Chondrocyte (in vitro differentiated cells): ENCODE measurements at regions not wholly inside any gene's neighbourhood (a gene's known extent, or its start where the extent isn't known, plus 50 kb on each side); places are given as distances from the start of the nearest gene placed in this dataset.

Experiments used
- DNase-seq: peaks from one replicate; pipeline ENCODE4 v3.0.0; 2021; ENCODE audit warnings: mixed read lengths, low spot score
- H3K27ac Mint-ChIP-seq: one replicate; pipeline ENCODE4 v1.8.0; 2021; ENCODE audit warnings: mild to moderate bottlenecking, moderate library complexity, mixed read lengths; ENCODE audit not compliant: unreplicated experiment
- H3K27me3 Mint-ChIP-seq: 2 replicates; pipeline ENCODE4 v1.8.0; 2021; ENCODE audit warnings: low read depth, mixed read lengths
- H3K36me3 Mint-ChIP-seq: 2 replicates; pipeline ENCODE4 v1.8.0; 2021; ENCODE audit warnings: low read depth, mixed read lengths
- H3K4me1 Mint-ChIP-seq: 2 replicates; pipeline ENCODE4 v1.8.0; 2021; ENCODE audit warnings: low read depth, mild to moderate bottlenecking, mixed read lengths
- H3K4me3 Mint-ChIP-seq: one replicate; pipeline ENCODE4 v1.8.0; 2021; ENCODE audit warnings: mild to moderate bottlenecking, moderate library complexity, mixed read lengths; ENCODE audit not compliant: unreplicated experiment
- H3K9me3 Mint-ChIP-seq: 2 replicates; pipeline ENCODE4 v1.8.0; 2021; ENCODE audit warnings: low read depth, mixed read lengths
- TF ChIP-seq, protein P1 (sequence below): fragments of 200-600 bp; sonication (generic); IDR thresholded peaks from 2 replicates; pipeline ENCODE4 v1.5.0; 2021; ENCODE audit warnings: antibody characterized with exemption, mild to moderate bottlenecking, moderate library complexity

DNA sequence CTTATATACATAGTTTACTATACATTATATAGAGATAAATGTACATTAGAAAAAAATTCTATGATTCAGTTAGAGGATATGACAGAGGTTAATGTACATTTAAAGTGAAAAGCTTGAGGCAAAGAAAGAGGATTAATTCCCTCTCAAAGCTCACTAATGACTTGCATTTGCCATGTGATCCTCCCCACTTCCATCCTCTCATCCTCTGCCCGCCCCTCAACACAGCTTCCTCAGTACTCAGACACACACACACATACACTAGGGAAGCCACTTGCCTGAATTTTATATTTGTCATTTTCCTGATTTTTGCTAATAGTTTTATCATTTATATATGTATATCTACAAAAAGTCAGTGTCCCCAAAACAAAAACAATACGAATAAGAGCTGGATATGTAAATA is 764.5 kb downstream of the EFNA5 start:
- H3K27ac Mint-ChIP-seq, result no peak overlapping the region
- TF ChIP-seq, protein P1, sequence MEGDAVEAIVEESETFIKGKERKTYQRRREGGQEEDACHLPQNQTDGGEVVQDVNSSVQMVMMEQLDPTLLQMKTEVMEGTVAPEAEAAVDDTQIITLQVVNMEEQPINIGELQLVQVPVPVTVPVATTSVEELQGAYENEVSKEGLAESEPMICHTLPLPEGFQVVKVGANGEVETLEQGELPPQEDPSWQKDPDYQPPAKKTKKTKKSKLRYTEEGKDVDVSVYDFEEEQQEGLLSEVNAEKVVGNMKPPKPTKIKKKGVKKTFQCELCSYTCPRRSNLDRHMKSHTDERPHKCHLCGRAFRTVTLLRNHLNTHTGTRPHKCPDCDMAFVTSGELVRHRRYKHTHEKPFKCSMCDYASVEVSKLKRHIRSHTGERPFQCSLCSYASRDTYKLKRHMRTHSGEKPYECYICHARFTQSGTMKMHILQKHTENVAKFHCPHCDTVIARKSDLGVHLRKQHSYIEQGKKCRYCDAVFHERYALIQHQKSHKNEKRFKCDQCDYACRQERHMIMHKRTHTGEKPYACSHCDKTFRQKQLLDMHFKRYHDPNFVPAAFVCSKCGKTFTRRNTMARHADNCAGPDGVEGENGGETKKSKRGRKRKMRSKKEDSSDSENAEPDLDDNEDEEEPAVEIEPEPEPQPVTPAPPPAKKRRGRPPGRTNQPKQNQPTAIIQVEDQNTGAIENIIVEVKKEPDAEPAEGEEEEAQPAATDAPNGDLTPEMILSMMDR, result no peak
- H3K9me3 Mint-ChIP-seq, result peaks cover 3% of the 10 kb centered on the region

GRCh38 chr5:106894964-106895363 is 775.8 kb downstream of the EFNA5 start:
- H3K4me3 Mint-ChIP-seq, result no peak overlapping the region
- no peaks in the 10 kb centered on the region for H3K27me3 Mint-ChIP-seq
- no peak overlapping the region for H3K27ac Mint-ChIP-seq
- TF ChIP-seq, protein P1, result no peak
- no peaks in the 10 kb centered on the region for H3K9me3 Mint-ChIP-seq
- no peak for DNase-seq
- H3K4me1 Mint-ChIP-seq, result no peaks in the 10 kb centered on the region
- no peaks in the 10 kb centered on the region for H3K36me3 Mint-ChIP-seq

More for the DNA sequence above, 764.5 kb downstream of the EFNA5 start:
- no peaks in the 10 kb centered on the region for H3K4me1 Mint-ChIP-seq
- H3K27me3 Mint-ChIP-seq, result no peaks in the 10 kb centered on the region
- H3K4me3 Mint-ChIP-seq, result no peak overlapping the region
- no peak for DNase-seq
- H3K36me3 Mint-ChIP-seq, result no peaks in the 10 kb centered on the region

- TF ChIP-seq, protein P1, result no peak
- H3K36me3 Mint-ChIP-seq, result no peaks in the 10 kb centered on the region
- H3K4me1 Mint-ChIP-seq, result peaks cover 3% of the 10 kb centered on the region
- DNase-seq, result no peak
- peaks cover 11% of the 10 kb centered on the region for H3K9me3 Mint-ChIP-seq
- H3K4me3 Mint-ChIP-seq, result no peak overlapping the region
- no peak overlapping the region for H3K27ac Mint-ChIP-seq
- no peaks in the 10 kb centered on the region for H3K27me3 Mint-ChIP-seq
These were observed 788.7 kb downstream of the EFNA5 start for GRCh38 chr5:106882035-106882434.

DNA sequence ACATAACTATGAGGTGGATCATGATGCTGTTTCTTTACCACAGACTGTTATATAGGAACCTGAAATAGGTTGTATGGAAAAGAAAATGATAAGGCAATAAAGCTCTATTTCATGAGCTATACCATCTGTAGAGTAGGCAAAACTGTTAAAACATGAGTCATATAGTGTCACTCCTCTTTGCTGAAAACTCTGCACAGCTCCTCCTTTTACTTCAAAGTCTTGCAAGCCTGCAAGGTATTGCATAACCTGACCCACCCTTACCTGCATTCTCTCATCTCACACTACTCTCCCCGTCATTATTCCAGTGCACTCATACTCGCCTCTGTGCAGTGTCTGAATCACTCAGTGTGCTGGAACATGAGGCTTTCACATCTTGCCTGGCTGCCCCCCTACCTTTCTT is 790.1 kb downstream of the EFNA5 start:
- Mint-ChIP-seq H3K27me3 (no peaks in the 10 kb centered on the region), H3K36me3 (no peaks in the 10 kb centered on the region), H3K9me3 (peaks cover 11% of the 10 kb centered on the region), H3K4me1 (peaks cover 3% of the 10 kb centered on the region), H3K4me3 (no peak overlapping the region), H3K27ac (no peak overlapping the region)
- DNase-seq, result no peak
- TF ChIP-seq, protein P1, result no peak

- TF ChIP-seq, protein P1, result no peak
- Mint-ChIP-seq H3K27ac (no peak overlapping the region), H3K27me3 (no peaks in the 10 kb centered on the region), H3K4me3 (no peak overlapping the region), H3K9me3 (peaks cover 4% of the 10 kb centered on the region), H3K4me1 (peaks cover 3% of the 10 kb centered on the region), H3K36me3 (no peaks in the 10 kb centered on the region)
- no peak for DNase-seq
These were observed 792.9 kb downstream of the EFNA5 start for GRCh38 chr5:106877881-106878280.
